HG03280 (cell line): ENCODE measurements at regions not wholly inside any gene's neighbourhood (a gene's known extent, or its start where the extent isn't known, plus 50 kb on each side); places are given as distances from the start of the nearest gene placed in this dataset.

ENCODE experiments used
- ATAC-seq: cut with Tn5 transposase; IDR thresholded peaks from one replicate; pipeline ENCODE4 v1.9.1; 2021; ENCODE audit warnings: mild to moderate bottlenecking, moderate library complexity; ENCODE audit not compliant: unreplicated experiment

- no peak for ATAC-seq
These were observed 108.1 kb upstream of the MVB12B start for GRCh38 chr9:126218359-126219125.

DNA sequence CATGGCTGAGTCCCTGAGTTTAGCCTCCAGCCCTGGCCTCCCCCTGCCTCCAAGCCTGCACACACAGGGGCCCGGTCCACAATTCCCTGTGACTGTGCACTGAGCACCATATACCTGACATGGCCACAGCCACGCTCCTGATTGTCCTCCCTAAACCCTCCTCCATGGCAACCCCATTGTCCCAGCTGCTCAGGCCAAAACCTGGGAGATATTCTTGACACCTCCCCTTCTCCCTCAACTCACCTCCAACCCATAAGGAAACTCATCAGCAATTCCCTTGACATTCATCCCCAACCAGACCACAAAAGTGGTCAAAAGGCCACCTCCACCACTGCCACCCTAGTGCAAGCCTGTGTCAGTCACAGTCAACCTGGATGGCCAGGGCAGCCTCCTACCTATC is 107.5 kb upstream of the MVB12B start:
- no peak for ATAC-seq

DNA sequence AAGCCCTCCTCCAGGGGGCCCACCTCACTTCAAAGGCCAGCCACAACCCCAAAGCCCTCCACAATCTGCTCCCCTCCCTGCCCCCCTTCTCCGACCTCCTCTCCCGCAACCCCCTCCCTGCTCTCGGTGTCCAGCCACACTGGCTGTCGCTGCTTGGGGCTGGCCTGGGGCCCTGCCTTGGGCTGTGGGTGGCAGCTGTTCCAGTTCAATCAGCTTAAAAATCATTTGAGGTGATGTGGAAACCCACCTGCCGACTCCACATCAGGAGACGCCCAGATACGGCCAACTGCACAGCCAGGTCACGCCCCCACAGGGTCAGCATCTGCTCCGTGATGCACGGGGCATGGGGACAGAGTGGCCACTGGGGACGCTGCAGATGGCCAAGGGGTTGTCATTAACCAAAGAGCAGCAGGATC is 107.0 kb upstream of the MVB12B start:
- no peak for ATAC-seq

DNA sequence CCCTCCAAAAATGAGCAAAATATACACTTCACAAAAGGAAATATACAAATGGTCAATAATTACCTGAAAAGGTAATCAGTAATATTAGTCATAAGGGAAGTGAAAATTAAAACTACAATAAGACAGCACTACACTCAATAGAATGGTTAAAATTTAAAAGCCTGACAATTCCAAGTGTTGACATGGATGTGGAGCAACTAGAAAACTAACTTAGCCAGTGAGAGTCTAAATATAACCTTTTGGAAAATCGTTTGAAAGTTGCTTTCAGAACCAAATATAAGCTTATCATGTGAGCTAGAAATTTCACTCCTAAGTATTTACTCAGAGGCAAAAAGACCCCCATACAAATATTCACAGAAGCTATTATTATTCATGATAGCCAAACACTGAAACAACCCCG is 105.1 kb upstream of the MVB12B start:
- ATAC-seq, result no peak

DNA sequence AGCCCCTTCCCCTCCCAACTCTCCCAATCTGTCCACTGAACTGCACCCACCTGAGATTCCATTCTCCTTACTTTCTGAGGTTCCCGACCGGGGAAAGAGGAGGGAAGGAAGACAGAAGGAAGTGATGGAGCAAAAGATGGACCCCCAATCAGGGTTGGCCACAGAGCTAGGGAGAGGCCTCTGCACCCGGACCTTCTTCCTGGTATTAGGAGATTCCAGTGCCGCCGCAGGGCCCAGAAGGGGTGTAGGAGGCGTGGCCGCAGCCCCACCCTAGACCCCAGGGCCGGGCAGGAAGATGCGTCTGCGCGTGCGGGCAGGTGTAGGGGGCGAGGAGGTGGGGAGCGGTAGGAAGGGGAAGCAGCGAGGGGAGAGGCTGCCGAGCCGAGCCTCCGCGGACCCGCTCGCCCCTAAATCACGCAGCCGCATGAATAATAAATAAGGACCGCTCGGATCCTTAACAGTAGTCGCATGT is 104.2 kb upstream of the MVB12B start:
- ATAC-seq, result no peak

- ATAC-seq, result no peak
These were observed 103.7 kb upstream of the MVB12B start for GRCh38 chr9:126222835-126223431.

DNA sequence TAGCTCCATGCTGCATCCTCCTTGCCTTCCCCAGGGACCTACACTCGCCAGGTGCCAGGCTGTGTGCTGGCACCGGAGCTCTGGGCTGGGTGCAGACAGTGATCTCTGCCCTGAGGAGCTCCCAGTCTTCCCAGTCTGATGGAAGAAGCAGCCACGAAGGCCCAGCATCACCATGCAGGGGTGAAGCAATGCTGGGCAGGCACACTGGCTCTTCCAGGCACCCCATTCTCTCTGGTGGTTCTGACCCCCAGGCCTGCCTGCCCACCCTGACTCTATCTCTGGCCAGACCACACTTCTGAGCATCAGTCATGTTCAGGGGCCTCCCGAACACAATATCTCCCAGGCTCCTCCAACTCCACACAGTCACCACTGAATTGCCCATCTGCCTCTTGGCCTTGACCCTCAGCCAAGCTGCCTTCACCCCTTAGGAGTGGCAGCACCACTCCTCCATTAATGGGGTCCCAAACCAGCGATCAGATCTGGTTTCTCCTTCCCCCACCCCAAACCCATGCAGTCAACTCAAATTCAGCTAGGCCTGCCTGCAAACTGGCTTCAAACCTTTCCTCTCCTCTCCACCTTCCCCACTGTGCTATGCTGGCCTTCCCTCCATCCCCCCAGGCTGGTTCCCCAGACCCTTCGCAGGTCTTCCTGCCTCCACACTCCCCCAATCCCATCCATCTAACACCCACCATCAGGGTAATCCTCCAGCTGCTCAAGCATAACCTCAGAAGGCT is 102.7 kb upstream of the MVB12B start:
- ATAC-seq, result no peak

DNA sequence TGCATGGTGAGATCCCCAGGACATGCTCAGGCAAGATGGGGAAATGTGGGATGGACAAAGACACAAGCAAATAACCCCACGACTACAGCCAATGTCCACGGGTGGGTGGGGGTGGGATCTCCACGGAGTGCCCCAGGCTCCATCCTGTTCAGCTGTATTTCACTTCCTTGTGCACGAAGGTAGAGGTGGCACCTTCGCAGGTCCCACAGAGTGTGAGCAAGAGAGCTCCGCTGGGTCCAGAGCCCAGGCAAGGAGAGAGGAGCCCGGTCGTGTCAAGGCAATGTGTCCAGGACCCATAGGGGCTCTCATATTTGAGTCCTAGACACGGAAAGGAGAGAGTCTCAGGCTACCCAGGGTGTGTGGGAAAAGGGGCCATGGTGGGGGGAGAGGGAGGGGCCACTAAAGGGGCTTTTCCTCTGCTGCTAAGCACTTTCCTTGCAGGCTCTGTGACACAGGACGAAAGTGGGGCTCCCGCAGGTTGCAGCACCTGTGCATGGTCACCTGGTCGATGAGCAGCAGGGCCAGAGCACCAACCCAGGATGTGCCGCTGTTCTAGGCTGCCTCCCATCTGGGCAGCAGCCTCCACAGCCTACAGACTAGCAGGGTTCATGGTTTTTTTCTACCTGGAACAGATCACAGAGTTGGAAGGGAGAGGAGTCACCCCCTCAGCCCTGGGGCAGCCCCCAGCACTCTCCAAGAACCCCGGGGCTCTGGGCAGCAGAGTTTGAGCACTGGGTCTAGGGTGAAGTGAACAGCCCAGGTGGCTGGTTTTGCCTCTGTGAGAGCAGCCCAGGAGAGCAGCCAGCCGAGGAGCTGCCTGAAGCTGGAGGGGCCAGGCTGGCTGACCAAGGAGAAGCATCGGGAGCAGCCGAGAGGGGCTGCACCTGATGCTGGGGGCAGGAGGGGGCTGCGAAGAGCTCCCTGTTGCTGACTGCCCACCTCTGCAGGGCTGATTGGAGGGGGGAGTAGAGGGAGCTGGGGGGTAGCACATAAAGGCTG is 100.7 kb upstream of the MVB12B start:
- no peak for ATAC-seq

DNA sequence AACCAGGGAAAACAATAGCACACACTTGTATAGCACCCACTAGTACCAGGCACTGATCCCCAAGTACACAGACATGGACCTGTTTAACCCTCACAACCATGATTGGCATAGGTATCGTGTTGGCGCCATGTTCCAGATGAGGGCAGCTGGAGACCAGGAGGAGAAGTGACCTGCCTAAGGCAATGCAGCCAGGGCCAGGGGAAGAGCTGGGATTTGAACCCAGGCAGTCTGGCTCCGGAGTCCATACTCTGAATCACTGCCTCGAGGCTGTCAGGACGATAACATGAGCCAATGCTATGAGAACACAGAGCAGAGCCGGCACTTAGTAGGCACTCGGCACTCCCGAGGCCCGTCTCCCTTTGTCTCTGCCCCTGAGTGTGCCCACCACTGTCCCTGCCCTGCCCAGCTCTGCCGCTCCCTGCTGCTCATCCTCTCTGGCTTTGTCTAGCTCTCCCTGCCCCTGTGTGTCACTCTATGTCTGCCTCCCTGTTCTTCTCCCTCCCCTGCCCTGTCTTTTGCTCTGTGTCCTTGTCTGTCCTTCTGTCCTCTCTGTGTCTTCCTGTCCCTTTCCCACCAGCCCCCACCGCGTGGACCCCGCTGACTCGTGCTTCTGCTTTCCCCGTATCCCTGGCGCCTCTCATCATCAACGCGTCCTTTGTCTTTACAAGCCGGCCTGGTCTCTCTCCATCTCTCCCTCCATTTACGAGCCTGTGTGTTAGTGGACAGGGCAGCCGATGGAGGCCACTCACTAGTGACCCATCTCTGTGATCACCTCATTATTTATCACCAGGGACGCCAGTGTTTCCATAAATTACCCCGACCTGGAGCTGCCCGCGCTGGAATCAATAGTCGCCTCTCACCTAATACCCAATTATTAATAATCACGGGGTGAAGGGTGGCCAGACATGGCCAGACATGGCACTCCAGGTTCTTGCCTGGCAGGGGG is 99.4 kb upstream of the MVB12B start:
- no peak for ATAC-seq

GRCh38 chr9:126228111-126228780 is 98.4 kb upstream of the MVB12B start:
- ATAC-seq, result no peak

DNA sequence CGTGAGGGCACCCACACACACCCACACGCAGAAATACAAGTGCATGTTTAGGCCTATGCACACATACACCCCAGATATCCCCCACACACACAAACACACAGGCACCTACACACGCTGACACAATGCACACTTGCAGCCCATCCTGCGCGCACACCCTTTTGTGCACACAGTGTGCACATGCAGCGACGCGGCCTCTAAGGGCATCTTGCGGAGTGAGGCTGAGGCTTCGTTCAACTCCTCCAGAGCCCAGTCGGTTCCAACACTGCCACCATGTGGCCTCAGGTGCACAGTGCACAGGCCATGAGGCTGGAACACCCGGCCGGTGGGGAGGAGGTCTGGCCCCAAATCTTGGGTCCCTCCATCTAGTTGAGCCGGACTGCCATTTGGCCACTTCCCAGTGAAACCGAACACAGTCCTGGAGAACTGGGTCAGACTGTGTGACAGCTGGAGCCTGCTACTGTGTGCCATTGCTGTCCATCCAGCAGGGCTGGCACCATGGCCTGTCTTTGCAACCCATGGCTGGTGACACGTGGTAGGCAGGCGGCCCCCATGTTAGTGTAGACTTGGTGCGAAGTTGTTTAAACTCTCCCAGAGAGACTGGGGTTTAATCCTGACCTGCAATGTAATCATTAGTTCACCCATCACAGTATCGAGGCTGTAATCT is 97.7 kb upstream of the MVB12B start:
- peak; percentile 63 for ATAC-seq

- ATAC-seq, result no peak
These were observed 97.1 kb upstream of the MVB12B start for GRCh38 chr9:126229501-126229900.

DNA sequence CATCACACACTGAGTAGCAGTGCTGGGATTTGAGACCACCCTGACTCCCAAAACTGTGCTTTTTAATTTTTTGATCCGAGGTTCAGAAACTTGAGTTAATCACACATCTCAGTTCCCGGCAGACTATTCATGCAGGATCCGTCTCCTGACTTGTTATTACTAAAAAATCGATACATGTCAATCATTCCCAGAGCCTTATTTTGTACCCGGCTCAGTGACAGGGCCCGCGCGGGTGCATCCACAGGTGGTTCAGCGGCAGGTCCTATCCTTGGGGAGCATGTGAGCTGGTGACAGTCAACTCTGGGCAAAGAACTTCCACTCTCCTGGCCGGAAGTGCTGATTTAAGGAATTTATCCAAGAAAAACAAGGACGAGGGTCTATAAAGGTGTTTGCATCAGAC is 95.9 kb upstream of the MVB12B start:
- ATAC-seq, result no peak

- ATAC-seq, result no peak
These were observed 94.2 kb upstream of the MVB12B start for GRCh38 chr9:126232461-126232860.

DNA sequence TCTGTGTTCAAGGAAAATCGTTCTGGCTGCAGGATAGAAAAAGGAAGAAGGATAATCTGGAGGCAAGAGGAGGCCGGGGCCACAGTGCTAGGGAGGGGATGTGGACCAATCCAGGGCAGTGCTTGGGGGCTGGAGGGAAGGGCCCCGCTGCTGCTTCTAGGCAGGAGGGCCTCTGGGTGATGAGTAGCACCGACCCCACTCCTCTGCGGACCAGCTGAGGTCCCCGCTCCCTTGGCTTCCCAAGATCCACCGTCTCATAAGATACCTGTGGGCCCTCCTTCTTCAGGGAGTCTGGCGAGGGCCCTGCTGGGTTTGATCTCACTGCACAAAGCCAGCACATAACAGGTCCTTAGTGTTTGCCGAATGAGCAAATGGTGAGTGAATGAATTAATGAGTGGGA is 93.5 kb upstream of the MVB12B start:
- no peak for ATAC-seq

- no peak for ATAC-seq
These were observed 92.6 kb upstream of the MVB12B start for GRCh38 chr9:126233913-126234525.

DNA sequence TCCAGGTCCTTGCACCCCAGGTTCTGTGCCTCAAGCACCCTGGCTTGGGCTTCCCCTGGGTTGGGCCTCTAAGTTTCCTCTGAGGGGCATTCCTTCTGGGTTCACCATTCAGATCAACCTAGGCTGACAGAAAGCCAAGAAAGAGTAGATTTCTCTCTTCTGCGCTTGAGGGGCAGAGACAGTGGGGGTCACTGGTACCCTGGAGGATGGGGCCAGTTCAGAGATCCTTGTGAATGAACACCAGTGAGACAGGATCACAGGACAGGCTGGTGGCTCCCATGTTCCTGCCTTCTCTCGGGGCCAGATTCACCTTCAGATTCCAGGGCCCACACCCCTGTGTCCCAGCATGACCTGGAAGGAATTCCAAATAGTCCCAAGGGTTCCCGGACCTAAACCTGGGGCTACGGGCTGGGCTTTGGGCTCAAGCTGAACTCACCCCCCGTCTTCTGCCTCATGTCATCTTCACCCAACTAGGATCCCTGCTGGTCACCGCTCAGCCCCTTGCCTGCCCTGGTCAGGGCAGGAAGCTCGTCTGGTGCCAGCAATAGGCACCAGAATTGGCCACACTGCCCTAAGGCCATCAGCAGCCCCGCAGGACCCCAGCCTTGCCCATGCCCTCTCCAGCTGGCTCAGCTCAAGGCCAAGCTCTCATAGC is 91.8 kb upstream of the MVB12B start:
- no peak for ATAC-seq
